HG03521 (cell line): ENCODE measurements at regions not wholly inside any gene's neighbourhood (a gene's known extent, or its start where the extent isn't known, plus 50 kb on each side); places are given as distances from the start of the nearest gene placed in this dataset.

Experiments used
- ATAC-seq: cut with Tn5 transposase; IDR thresholded peaks from one replicate; pipeline ENCODE4 v1.9.1; 2021; ENCODE audit warnings: mild to moderate bottlenecking, moderate library complexity; ENCODE audit not compliant: unreplicated experiment

- ATAC-seq, result no peak
These were observed 204.5 kb downstream of the SNX18 start for GRCh38 chr5:54721951-54722654.

GRCh38 chr5:54721116-54721515, 203.6 kb downstream of the SNX18 start:
- ATAC-seq, result no peak

GRCh38 chr5:54720341-54720740, 202.8 kb downstream of the SNX18 start:
- ATAC-seq, result no peak

- ATAC-seq, result no peak
These were observed 202.1 kb downstream of the SNX18 start for GRCh38 chr5:54719384-54720283.

GRCh38 chr5:54718656-54719055, 201.1 kb downstream of the SNX18 start:
- ATAC-seq, result no peak

GRCh38 chr5:54717870-54718269, 200.3 kb downstream of the SNX18 start:
- ATAC-seq, result no peak

- ATAC-seq, result no peak
These were observed 199.9 kb downstream of the SNX18 start for GRCh38 chr5:54717459-54717858.

GRCh38 chr5:54713923-54714581, 196.5 kb downstream of the SNX18 start:
- no peak for ATAC-seq

- no peak for ATAC-seq
These were observed 191.5 kb downstream of the SNX18 start for GRCh38 chr5:54709096-54709495.

GRCh38 chr5:54707841-54708240, 190.3 kb downstream of the SNX18 start:
- no peak for ATAC-seq

GRCh38 chr5:54705994-54706653, 188.6 kb downstream of the SNX18 start:
- no peak for ATAC-seq

- ATAC-seq, result no peak
These were observed 187.3 kb downstream of the SNX18 start for GRCh38 chr5:54704825-54705224.

- no peak for ATAC-seq
These were observed 186.8 kb downstream of the SNX18 start for GRCh38 chr5:54704333-54704732.

GRCh38 chr5:54703565-54704255, 186.2 kb downstream of the SNX18 start:
- ATAC-seq, result no peak

- no peak for ATAC-seq
These were observed 185.6 kb downstream of the SNX18 start for GRCh38 chr5:54703133-54703532.

GRCh38 chr5:54702470-54702869, 184.9 kb downstream of the SNX18 start:
- no peak for ATAC-seq

GRCh38 chr5:54700986-54701578, 183.5 kb downstream of the SNX18 start:
- ATAC-seq, result no peak

- no peak for ATAC-seq
These were observed 179.4 kb downstream of the SNX18 start for GRCh38 chr5:54696931-54697330.

GRCh38 chr5:54696346-54696745, 178.8 kb downstream of the SNX18 start:
- ATAC-seq, result no peak
